ENCODE measurements at regions not wholly inside any gene's neighbourhood (a gene's known extent, or its start where the extent isn't known, plus 50 kb on each side); places are given as distances from the start of the nearest gene placed in this dataset.

DNA sequence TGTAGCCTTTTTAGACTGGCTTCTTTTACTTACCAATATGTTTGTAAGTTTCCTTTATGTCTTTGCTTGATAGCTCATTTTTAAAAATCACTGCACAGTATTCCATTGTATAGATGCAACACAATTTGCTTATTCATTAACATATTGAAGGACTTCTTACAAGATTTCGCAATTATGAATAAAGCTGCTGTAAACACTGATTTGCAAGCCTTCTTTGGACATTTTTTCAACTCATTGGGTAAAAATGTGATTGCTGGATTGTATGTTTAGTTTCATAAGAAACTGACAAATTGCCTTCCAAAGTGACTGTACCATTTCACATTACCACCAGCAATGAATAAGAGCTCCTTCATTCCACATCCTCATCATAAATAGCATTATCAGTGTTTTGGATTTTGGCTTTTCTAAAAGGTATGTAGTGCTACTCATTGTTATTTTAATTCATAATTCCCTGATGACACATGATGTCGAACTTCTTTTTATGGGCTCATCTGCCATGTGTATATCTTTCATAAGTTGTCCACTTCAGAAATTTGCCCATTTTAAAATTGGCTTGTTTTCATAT, 80.7 kb downstream of the TFAP2B start:
- TF ChIP-seq ASH2L (IDR thresholded peaks at IDR 0.05; ENCODE audit: insufficient read length, low read depth, low read length) (no peak), SUZ12 (IDR thresholded peaks at IDR 0.05; ENCODE audit: low read depth, low read length) (no peak)
- TF ChIP-seq, protein P1, sequence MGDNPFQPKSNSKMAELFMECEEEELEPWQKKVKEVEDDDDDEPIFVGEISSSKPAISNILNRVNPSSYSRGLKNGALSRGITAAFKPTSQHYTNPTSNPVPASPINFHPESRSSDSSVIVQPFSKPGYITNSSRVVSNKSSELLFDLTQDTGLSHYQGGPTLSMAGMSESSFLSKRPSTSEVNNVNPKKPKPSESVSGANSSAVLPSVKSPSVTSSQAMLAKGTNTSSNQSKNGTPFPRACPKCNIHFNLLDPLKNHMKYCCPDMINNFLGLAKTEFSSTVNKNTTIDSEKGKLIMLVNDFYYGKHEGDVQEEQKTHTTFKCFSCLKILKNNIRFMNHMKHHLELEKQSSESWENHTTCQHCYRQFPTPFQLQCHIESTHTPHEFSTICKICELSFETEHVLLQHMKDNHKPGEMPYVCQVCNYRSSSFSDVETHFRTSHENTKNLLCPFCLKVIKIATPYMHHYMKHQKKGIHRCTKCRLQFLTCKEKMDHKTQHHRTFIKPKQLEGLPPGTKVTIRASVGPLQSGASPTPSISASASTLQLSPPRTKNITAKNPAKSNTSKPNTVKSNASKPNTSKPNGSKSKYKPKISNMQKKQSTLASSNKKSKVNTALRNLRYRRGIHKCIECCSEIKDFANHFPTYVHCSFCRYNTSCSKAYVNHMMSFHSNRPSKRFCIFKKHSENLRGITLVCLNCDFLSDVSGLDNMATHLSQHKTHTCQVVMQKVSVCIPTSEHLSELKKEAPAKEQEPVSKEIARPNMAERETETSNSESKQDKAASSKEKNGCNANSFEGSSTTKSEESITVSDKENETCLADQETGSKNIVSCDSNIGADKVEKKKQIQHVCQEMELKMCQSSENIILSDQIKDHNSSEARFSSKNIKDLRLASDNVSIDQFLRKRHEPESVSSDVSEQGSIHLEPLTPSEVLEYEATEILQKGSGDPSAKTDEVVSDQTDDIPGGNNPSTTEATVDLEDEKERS (CRISPR knock-in tag; IDR thresholded peaks at IDR 0.05): no peak
